Spleen (tissue), 11 donors: ENCODE measurements at regions not wholly inside any gene's neighbourhood (a gene's known extent, or its start where the extent isn't known, plus 50 kb on each side); places are given as distances from the start of the nearest gene placed in this dataset.

Experiments
- DNase-seq: peaks from one replicate; pipeline ENCODE4 v3.0.0-alpha.2; 2020
- H3K27ac ChIP-seq, 8 donors: fragments of 200-600 bp; sonication (generic) in 7 of 8; 1 replicate in 4 of 8; 2 replicates in 4 of 8; pipeline versions ENCODE4 v1.5.0 to v1.8.0; 2016 to 2021; ENCODE audit warnings: inconsistent platforms in 4 of 8, mild to moderate bottlenecking in 4 of 8, moderate library complexity in 1 of 8
- H3K27me3 ChIP-seq, 7 donors: fragments of 200-600 bp; sonication (generic) in 6 of 7; replicated peaks in 1 of 7; 1 replicate in 4 of 7; 2 replicates in 3 of 7; pipeline versions ENCODE4 v1.5.0 to v1.8.0; 2016 to 2021; ENCODE audit warnings: inconsistent platforms in 3 of 7, mild to moderate bottlenecking in 1 of 7
- H3K36me3 ChIP-seq, 6 donors: fragments of 200-600 bp; sonication (generic) in 5 of 6; 1 replicate in 4 of 6; 2 replicates in 2 of 6; pipeline versions ENCODE4 v1.5.0 to v1.8.0; 2016 to 2021; ENCODE audit warnings: inconsistent platforms in 2 of 6
- H3K4me1 ChIP-seq, 6 donors: fragments of 200-600 bp; sonication (generic) in 5 of 6; 1 replicate in 3 of 6; 2 replicates in 3 of 6; pipeline versions ENCODE4 v1.5.0 to v1.8.0; 2016 to 2021; ENCODE audit warnings: inconsistent platforms in 3 of 6
- H3K4me3 ChIP-seq, 8 donors: fragments of 200-600 bp; sonication (generic) in 7 of 8; 1 replicate in 4 of 8; 2 replicates in 4 of 8; pipeline versions ENCODE4 v1.5.0 to v1.8.0; 2016 to 2021; ENCODE audit warnings: inconsistent platforms in 4 of 8, mild to moderate bottlenecking in 4 of 8, moderate library complexity in 2 of 8
- H3K9me3 ChIP-seq, 8 donors: fragments of 200-600 bp; sonication (generic) in 7 of 8; 1 replicate in 4 of 8; 2 replicates in 4 of 8; pipeline versions ENCODE4 v1.5.0 to v1.8.0; 2016 to 2021; ENCODE audit warnings: inconsistent platforms in 4 of 8
- POLR2A ChIP-seq, 3 donors: fragments of 450-650 bp; IDR thresholded peaks; one replicate each; pipeline ENCODE4 v1.5.1; 2017; ENCODE audit warnings: antibody characterized with exemption in 3 of 3, mild to moderate bottlenecking in 1 of 3
- POLR2AphosphoS5 ChIP-seq, 3 donors: sonication (generic); formaldehyde crosslinking; IDR thresholded peaks; one replicate each; pipeline ENCODE4 v1.5.1; 2017; ENCODE audit warnings: antibody characterized with exemption in 3 of 3
- WGBS, 5 donors: extraction: QIAGEN DNeasy Blood & Tissue Kit in 3 of 5; methylation state at CpG; one replicate each; pipeline versions ENCODE4 v1.1.5 to v1.1.7; 2013 to 2018; 5-methylcytosine and 5-hydroxymethylcytosine counted together
- intact Hi-C: fragments of 100-400 bp; cut with DNase I; formaldehyde crosslinking; loops from one replicate; pipeline ENCODE4 v1.15.0; 2023; ENCODE audit warnings: low total_unique reads
- TF ChIP-seq, protein P1 (sequence below), 11 experiments: fragments of 200-600 bp in 7 of 11; fragments of 450-650 bp in 4 of 11; sonication (generic) in 4 of 11; IDR thresholded peaks in 8 of 11; conservative IDR thresholded peaks in 3 of 11; 1 replicate in 7 of 11; 2 replicates in 4 of 11; pipeline versions ENCODE4 v1.4.0 to v1.8.0; 2016 to 2021; ENCODE audit warnings: antibody characterized with exemption in 11 of 11, inconsistent platforms in 4 of 11, mild to moderate bottlenecking in 1 of 11
- donor health status: healthy with polysubstance abuse.
- donor health status: DM: no; HTN: no; CAD: no; lungs with moderate emphysema.
- donor health status: DM: no; HTN: no; CAD: no.
- donor health status: Bipolar disorder and iron deficiency.
- donor health status: healthy.
- donor health status: DM: no; HTN: no; CAD: no.
- donor health status: DM: yes; HTN: yes; CAD: no.

DNA sequence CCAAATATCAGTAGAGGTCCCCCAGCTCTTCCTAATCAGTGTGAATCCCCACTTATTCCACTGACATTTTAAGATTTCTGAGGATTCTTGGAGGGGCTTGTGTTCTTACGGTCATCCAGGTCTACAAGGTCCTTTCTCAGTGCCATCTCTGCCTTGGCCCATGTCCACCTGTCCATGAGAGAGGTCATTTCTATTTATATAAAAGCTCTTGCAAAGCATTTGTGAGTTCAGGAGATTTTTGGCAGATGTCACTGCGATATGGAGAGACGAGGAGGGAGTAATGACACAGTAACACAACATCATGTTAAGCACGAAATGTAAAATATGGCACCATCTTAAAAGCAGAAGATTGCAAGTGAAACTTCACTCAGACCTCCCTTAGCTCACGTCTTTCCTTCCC lies 144.6 kb upstream of the NFIA start:
- WGBS, 5 donors = 81 to 94% (median 89%) methylated on average over 5 of the region's 5 CpGs
- intact Hi-C loops = no loop called here
- Histone ChIP-seq H3K27ac (no peak overlapping the region), H3K27me3 (peaks cover 0 to 3% (median 0%) of the 10 kb centered on the region in 7 donors), H3K9me3 (no peaks in the 10 kb centered on the region), H3K36me3 (no peaks in the 10 kb centered on the region), H3K4me1 (peaks cover 0 to 3% (median 0%) of the 10 kb centered on the region in 6 donors), H3K4me3 (no peak overlapping the region)
- TF ChIP-seq, protein P1, sequence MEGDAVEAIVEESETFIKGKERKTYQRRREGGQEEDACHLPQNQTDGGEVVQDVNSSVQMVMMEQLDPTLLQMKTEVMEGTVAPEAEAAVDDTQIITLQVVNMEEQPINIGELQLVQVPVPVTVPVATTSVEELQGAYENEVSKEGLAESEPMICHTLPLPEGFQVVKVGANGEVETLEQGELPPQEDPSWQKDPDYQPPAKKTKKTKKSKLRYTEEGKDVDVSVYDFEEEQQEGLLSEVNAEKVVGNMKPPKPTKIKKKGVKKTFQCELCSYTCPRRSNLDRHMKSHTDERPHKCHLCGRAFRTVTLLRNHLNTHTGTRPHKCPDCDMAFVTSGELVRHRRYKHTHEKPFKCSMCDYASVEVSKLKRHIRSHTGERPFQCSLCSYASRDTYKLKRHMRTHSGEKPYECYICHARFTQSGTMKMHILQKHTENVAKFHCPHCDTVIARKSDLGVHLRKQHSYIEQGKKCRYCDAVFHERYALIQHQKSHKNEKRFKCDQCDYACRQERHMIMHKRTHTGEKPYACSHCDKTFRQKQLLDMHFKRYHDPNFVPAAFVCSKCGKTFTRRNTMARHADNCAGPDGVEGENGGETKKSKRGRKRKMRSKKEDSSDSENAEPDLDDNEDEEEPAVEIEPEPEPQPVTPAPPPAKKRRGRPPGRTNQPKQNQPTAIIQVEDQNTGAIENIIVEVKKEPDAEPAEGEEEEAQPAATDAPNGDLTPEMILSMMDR (IDR thresholded peaks at IDR 0.05 in 8 of 11, conservative IDR thresholded peaks at IDR 0.05 in 3 of 11) = no peak
- TF ChIP-seq POLR2AphosphoS5 (IDR thresholded peaks at IDR 0.05) (no peak), POLR2A (IDR thresholded peaks at IDR 0.05) (no peak)
- no peak for DNase-seq

DNA sequence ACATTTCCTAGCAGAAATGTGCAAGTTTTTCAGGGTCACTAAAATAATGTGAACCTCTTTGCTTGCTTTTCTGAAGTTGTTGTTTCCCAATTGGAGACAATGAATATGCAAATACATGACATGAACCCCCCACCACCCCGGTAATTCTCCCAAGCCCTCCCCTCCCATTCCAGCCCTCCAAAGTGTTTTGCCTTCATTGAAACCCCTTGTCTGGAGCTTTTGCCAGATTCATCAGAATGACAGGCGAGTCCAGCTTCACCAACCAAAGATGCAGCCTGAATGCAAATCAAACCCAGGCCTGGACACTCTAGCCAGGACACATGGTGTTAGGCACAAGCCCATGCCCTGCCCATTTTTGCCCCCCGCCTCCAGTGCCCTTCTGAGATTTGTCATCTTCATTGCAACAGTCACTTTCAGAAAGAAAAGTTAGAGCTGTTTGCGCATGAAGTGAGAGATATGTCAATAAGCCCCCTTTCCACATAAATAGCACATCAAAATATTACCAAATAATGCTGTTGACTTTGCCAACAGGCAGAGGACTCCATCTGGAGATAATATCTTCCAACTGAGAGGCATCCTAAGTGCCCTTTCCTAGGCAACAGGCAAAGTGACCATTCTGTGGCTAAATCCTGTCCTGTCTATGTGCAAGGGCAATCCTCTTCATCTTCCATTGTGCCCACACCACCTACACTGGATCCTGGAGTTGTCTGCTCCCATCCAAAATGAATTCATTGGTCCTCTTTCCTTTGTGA lies 145.6 kb upstream of the NFIA start:
- intact Hi-C loops = no loop called here
- H3K9me3 ChIP-seq = no peaks in the 10 kb centered on the region
- 66 to 93% (median 84%) methylated on average over 4 of the region's 4 CpGs for WGBS, 5 donors
- H3K27ac ChIP-seq = no peak overlapping the region
- peaks cover 0 to 3% (median 0%) of the 10 kb centered on the region in 7 donors for H3K27me3 ChIP-seq
- DNase-seq = no peak
- H3K36me3 ChIP-seq = no peaks in the 10 kb centered on the region
- peaks cover 0 to 3% (median 0%) of the 10 kb centered on the region in 6 donors for H3K4me1 ChIP-seq
- H3K4me3 ChIP-seq = no peak overlapping the region
- TF ChIP-seq, protein P1 (IDR thresholded peaks at IDR 0.05 in 8 of 11, conservative IDR thresholded peaks at IDR 0.05 in 3 of 11) = no peak
- TF ChIP-seq POLR2AphosphoS5 (IDR thresholded peaks at IDR 0.05) = no peak
- TF ChIP-seq POLR2A (IDR thresholded peaks at IDR 0.05) = no peak

DNA sequence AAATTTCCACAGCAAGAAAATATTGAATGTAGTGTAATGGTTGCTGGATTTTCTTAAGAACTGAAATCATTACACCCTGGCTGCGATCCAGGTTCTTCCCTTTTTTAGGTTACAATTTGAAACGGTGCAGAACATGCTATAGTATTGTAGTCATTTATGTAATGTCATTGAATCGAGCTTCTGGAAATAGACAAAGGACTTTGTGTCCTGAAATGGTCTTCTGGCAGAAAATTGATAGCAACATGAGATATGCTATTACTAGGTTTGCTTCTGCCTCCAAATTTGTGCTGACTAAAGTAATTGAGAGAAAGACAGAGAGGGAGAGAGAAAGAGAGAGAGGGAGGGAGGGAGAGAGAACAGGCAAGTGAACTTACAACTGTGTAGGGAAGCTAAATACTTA lies 146.2 kb upstream of the NFIA start:
- peaks cover 0 to 3% (median 0%) of the 10 kb centered on the region in 7 donors for H3K27me3 ChIP-seq
- no peak for DNase-seq
- peaks cover 0 to 3% (median 0%) of the 10 kb centered on the region in 6 donors for H3K4me1 ChIP-seq
- H3K27ac ChIP-seq = no peak overlapping the region
- H3K9me3 ChIP-seq = no peaks in the 10 kb centered on the region
- intact Hi-C loops = no loop called here
- TF ChIP-seq POLR2A (IDR thresholded peaks at IDR 0.05) (no peak), POLR2AphosphoS5 (IDR thresholded peaks at IDR 0.05) (no peak)
- TF ChIP-seq, protein P1 (IDR thresholded peaks at IDR 0.05 in 8 of 11, conservative IDR thresholded peaks at IDR 0.05 in 3 of 11) = no peak
- no peaks in the 10 kb centered on the region for H3K36me3 ChIP-seq
- no peak overlapping the region for H3K4me3 ChIP-seq
- 13 to 19% (median 16%) methylated on average over 3 of the region's 3 CpGs for WGBS, 5 donors

DNA sequence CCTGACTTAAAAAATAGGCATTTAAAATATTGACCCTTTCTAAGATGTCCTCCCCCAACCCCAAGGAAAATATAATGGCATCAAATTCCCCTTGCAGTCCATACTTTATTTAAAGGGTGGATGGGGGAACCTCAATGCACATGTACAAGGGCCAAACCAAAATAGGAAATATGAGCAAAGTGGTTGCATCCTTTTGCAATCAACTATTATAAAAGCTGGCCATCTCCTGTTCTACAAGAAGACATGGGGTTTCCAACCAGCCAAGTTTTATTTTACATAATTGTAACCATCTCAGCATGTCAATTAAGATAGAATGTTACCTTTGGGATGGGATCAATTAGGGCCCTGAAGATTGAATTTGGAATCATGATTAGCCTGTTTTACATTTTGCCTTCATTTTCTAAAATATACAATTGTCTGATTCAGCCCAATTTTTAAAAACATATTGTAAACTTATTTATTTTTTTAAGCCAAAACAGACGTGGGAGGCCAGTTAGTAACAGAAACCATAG lies 146.7 kb upstream of the NFIA start:
- WGBS, 5 donors = 27 to 50% (median 40%) methylated on average over 1 of the region's 1 CpG
- no peak overlapping the region for H3K27ac ChIP-seq
- H3K27me3 ChIP-seq = peaks cover 0 to 3% (median 0%) of the 10 kb centered on the region in 7 donors
- no peaks in the 10 kb centered on the region for H3K9me3 ChIP-seq
- DNase-seq = no peak
- intact Hi-C loops = no loop called here
- TF ChIP-seq, protein P1 (IDR thresholded peaks at IDR 0.05 in 8 of 11, conservative IDR thresholded peaks at IDR 0.05 in 3 of 11) = no peak
- TF ChIP-seq POLR2AphosphoS5 (IDR thresholded peaks at IDR 0.05) (no peak), POLR2A (IDR thresholded peaks at IDR 0.05) (no peak)
- no peaks in the 10 kb centered on the region for H3K36me3 ChIP-seq
- H3K4me1 ChIP-seq = peaks cover 0 to 3% (median 0%) of the 10 kb centered on the region in 6 donors
- H3K4me3 ChIP-seq = no peak overlapping the region
